T-helper 2 cell treated with Interferon-gamma antibody and Interleukin-4, amounts not matched to agents 5 μg/mL and 100 μg/mL, for 36 hours (primary cell): ENCODE measurements at regions not wholly inside any gene's neighbourhood (a gene's known extent, or its start where the extent isn't known, plus 50 kb on each side); places are given as distances from the start of the nearest gene placed in this dataset.
A peak's percentile ranks its signal among the peaks of the same experiment; 100 is the strongest.
"Not testable (repeated sequence)": the region's sequence is repeated elsewhere in the genome, so short reads cannot be mapped to it uniquely, and the experiment has no call there.

ENCODE experiments used
- DNase-seq: peaks from one replicate; pipeline ENCODE4 v3.0.0; 2021; ENCODE audit warnings: low spot score
- H3K27ac Mint-ChIP-seq: one replicate; pipeline ENCODE4 v1.8.0; 2021; ENCODE audit warnings: mild to moderate bottlenecking, mixed read lengths
- H3K27me3 Mint-ChIP-seq: one replicate; pipeline ENCODE4 v1.8.0; 2021; ENCODE audit warnings: low read depth, mixed read lengths
- H3K36me3 Mint-ChIP-seq: one replicate; pipeline ENCODE4 v1.8.0; 2021; ENCODE audit warnings: low read depth, mixed read lengths
- H3K4me1 Mint-ChIP-seq: one replicate; pipeline ENCODE4 v1.8.0; 2021; ENCODE audit warnings: low read depth, mixed read lengths
- H3K4me3 Mint-ChIP-seq: one replicate; pipeline ENCODE4 v1.8.0; 2022; ENCODE audit warnings: mild to moderate bottlenecking, moderate library complexity, mixed read lengths
- H3K9me3 Mint-ChIP-seq: one replicate; pipeline ENCODE4 v1.8.0; 2021; ENCODE audit warnings: mixed read lengths

- H3K9me3 Mint-ChIP-seq, H3K27ac Mint-ChIP-seq, H3K4me3 Mint-ChIP-seq, H3K36me3 Mint-ChIP-seq, DNase-seq: not testable (repeated sequence)
- Mint-ChIP-seq H3K27me3 (peaks cover 22% of the 10 kb centered on the region), H3K4me1 (peaks cover 10% of the 10 kb centered on the region)
These were observed 77.5 kb downstream of the SNX5 start for GRCh38 chr20:17891131-17891530.

GRCh38 chr20:17890330-17890729, 78.3 kb downstream of the SNX5 start:
- H3K27ac Mint-ChIP-seq, result no peak overlapping the region
- no peak overlapping the region for H3K4me3 Mint-ChIP-seq
- peaks cover 5% of the 10 kb centered on the region for H3K9me3 Mint-ChIP-seq
- H3K36me3 Mint-ChIP-seq, result no peaks in the 10 kb centered on the region
- DNase-seq, result no peak
- H3K4me1 Mint-ChIP-seq, result peaks cover 2% of the 10 kb centered on the region
- peaks cover 18% of the 10 kb centered on the region for H3K27me3 Mint-ChIP-seq

- peaks cover 5% of the 10 kb centered on the region for H3K9me3 Mint-ChIP-seq
- peaks cover 1% of the 10 kb centered on the region for H3K4me1 Mint-ChIP-seq
- no peaks in the 10 kb centered on the region for H3K36me3 Mint-ChIP-seq
- no peak overlapping the region for H3K4me3 Mint-ChIP-seq
- no peak for DNase-seq
- H3K27me3 Mint-ChIP-seq, result peaks cover 20% of the 10 kb centered on the region
- H3K27ac Mint-ChIP-seq, result no peak overlapping the region
These were observed 79.4 kb downstream of the SNX5 start for GRCh38 chr20:17889226-17889625.

- Mint-ChIP-seq H3K27ac (no peak overlapping the region), H3K27me3 (peaks cover 20% of the 10 kb centered on the region), H3K4me1 (no peaks in the 10 kb centered on the region), H3K36me3 (no peaks in the 10 kb centered on the region), H3K9me3 (peaks cover 5% of the 10 kb centered on the region), H3K4me3 (no peak overlapping the region)
- no peak for DNase-seq
These were observed 80.5 kb downstream of the SNX5 start for GRCh38 chr20:17888044-17888443.

GRCh38 chr20:17887331-17888030, 81.1 kb downstream of the SNX5 start:
- peaks cover 16% of the 10 kb centered on the region for H3K27me3 Mint-ChIP-seq
- peaks cover 5% of the 10 kb centered on the region for H3K9me3 Mint-ChIP-seq
- DNase-seq, result no peak
- no peak overlapping the region for H3K4me3 Mint-ChIP-seq
- H3K36me3 Mint-ChIP-seq, result no peaks in the 10 kb centered on the region
- H3K4me1 Mint-ChIP-seq, result no peaks in the 10 kb centered on the region
- H3K27ac Mint-ChIP-seq, result no peak overlapping the region

- H3K4me1 Mint-ChIP-seq, result no peaks in the 10 kb centered on the region
- H3K27me3 Mint-ChIP-seq, result peaks cover 5% of the 10 kb centered on the region
- no peak overlapping the region for H3K27ac Mint-ChIP-seq
- no peaks in the 10 kb centered on the region for H3K36me3 Mint-ChIP-seq
- H3K4me3 Mint-ChIP-seq, result no peak overlapping the region
- DNase-seq, result no peak
- peaks cover 5% of the 10 kb centered on the region for H3K9me3 Mint-ChIP-seq
These were observed 83.0 kb downstream of the SNX5 start for GRCh38 chr20:17885544-17885943.

- DNase-seq, result no peak
- H3K4me1 Mint-ChIP-seq, result no peaks in the 10 kb centered on the region
- H3K27ac Mint-ChIP-seq, result no peak overlapping the region
- H3K36me3 Mint-ChIP-seq, result no peaks in the 10 kb centered on the region
- peaks cover under 1% of the 10 kb centered on the region for H3K9me3 Mint-ChIP-seq
- no peak overlapping the region for H3K4me3 Mint-ChIP-seq
- H3K27me3 Mint-ChIP-seq, result peaks cover 5% of the 10 kb centered on the region
These were observed 83.5 kb downstream of the SNX5 start for GRCh38 chr20:17885076-17885475.

- Mint-ChIP-seq H3K27ac (no peak overlapping the region), H3K4me1 (no peaks in the 10 kb centered on the region), H3K4me3 (no peak overlapping the region), H3K36me3 (no peaks in the 10 kb centered on the region), H3K27me3 (peaks cover 5% of the 10 kb centered on the region), H3K9me3 (no peaks in the 10 kb centered on the region)
- no peak for DNase-seq
These were observed 84.1 kb downstream of the SNX5 start for GRCh38 chr20:17884307-17885003.

- Mint-ChIP-seq H3K36me3 (no peaks in the 10 kb centered on the region), H3K27ac (no peak overlapping the region), H3K9me3 (no peaks in the 10 kb centered on the region), H3K27me3 (peaks cover 5% of the 10 kb centered on the region), H3K4me3 (no peak overlapping the region), H3K4me1 (peaks cover 5% of the 10 kb centered on the region)
- no peak for DNase-seq
These were observed 84.8 kb downstream of the SNX5 start for GRCh38 chr20:17883592-17884306.

- no peak for DNase-seq
- Mint-ChIP-seq H3K27me3 (peaks cover 5% of the 10 kb centered on the region), H3K4me3 (no peak overlapping the region), H3K27ac (no peak overlapping the region), H3K4me1 (peaks cover 8% of the 10 kb centered on the region), H3K9me3 (no peaks in the 10 kb centered on the region), H3K36me3 (no peaks in the 10 kb centered on the region)
These were observed 85.6 kb downstream of the SNX5 start for GRCh38 chr20:17882834-17883591.

GRCh38 chr20:17882065-17882833, 86.3 kb downstream of the SNX5 start:
- no peak overlapping the region for H3K27ac Mint-ChIP-seq
- DNase-seq, result no peak
- no peaks in the 10 kb centered on the region for H3K36me3 Mint-ChIP-seq
- peaks cover 10% of the 10 kb centered on the region for H3K4me1 Mint-ChIP-seq
- peaks cover 5% of the 10 kb centered on the region for H3K27me3 Mint-ChIP-seq
- no peaks in the 10 kb centered on the region for H3K9me3 Mint-ChIP-seq
- no peak overlapping the region for H3K4me3 Mint-ChIP-seq

- no peaks in the 10 kb centered on the region for H3K9me3 Mint-ChIP-seq
- H3K27me3 Mint-ChIP-seq, result peaks cover 11% of the 10 kb centered on the region
- H3K4me1 Mint-ChIP-seq, result peaks cover 10% of the 10 kb centered on the region
- no peak overlapping the region for H3K4me3 Mint-ChIP-seq
- no peaks in the 10 kb centered on the region for H3K36me3 Mint-ChIP-seq
- no peak overlapping the region for H3K27ac Mint-ChIP-seq
- no peak for DNase-seq
These were observed 86.9 kb downstream of the SNX5 start for GRCh38 chr20:17881741-17882064.

GRCh38 chr20:17878912-17879602, 89.5 kb downstream of the SNX5 start:
- no peaks in the 10 kb centered on the region for H3K9me3 Mint-ChIP-seq
- H3K36me3 Mint-ChIP-seq, result no peaks in the 10 kb centered on the region
- DNase-seq, result peak; percentile 18
- H3K27ac Mint-ChIP-seq, result no peak overlapping the region
- H3K4me3 Mint-ChIP-seq, result no peak overlapping the region
- peaks cover 10% of the 10 kb centered on the region for H3K4me1 Mint-ChIP-seq
- H3K27me3 Mint-ChIP-seq, result peaks cover 9% of the 10 kb centered on the region
